Forelimb muscle (tissue), 1 donor: ENCODE measurements at regions not wholly inside any gene's neighbourhood (a gene's known extent, or its start where the extent isn't known, plus 50 kb on each side); places are given as distances from the start of the nearest gene placed in this dataset.

Experiments used
- DNase-seq: peaks from one replicate; pipeline ENCODE4 v3.0.0-alpha.2; 2013; ENCODE audit warnings: low read depth

DNA sequence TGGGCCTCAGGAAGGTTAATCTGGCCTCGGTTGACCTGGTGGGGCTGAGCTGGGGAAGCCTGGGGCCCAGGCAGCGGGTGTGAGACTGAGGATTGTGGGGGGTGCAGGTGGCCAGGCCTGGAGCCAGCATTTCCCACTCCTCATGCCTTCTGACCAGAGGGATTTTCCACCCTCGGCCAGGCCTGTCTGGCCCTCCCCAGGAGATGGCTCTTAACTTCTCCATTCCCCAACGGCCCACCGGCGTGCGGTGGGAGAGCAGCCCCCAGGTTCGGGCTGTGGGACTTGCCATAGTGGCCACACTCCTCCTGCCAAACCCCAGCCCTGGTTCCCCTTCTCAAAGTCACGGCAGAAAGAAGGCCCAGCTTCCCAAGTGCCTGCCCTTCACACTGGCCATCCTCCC, 126.5 kb upstream of the RUNX3 start:
- no peak for DNase-seq

DNA sequence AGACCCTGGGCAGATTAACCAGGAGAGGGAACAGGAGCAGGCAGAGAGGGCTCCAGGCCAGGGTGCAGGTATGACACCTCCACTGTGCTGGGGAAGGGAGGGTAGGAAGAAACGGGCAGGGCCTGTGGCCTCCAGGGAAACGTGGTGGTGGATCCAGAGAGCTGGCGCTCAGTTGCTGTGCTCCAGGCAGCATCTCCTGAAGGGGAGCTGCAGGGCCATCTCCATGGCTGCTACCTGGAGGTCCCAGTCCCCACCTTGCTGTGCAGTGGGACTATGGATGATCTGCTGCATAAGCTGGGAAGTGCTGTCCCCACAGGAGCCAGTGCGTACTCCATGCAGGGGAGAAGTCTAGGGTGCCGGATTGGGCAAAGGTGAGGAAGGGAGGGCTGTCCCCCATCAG, 125.9 kb upstream of the RUNX3 start:
- no peak for DNase-seq

DNA sequence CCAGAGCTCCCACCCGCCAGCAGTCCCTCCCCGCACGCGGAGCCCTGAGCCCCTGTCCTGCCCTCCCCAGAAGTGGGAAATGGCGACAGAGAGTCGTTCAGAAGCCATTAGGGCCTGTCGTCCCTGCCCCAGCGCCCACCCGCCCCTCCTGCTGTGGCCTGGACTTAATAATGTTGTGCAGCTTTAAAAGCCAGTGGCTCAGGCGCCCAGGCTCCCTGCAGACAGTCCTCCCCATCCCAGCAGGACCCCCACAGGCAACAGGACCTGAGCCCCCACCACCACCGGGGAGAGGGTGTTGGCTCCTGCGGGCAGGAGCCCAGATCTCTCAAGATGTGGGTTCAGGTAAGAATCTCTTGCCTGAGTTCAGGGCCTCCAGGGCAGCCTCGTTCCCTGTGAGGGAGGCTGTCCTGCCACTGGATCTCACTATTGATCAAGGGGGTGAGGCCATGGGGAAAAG, 125.3 kb upstream of the RUNX3 start:
- DNase-seq: no peak

DNA sequence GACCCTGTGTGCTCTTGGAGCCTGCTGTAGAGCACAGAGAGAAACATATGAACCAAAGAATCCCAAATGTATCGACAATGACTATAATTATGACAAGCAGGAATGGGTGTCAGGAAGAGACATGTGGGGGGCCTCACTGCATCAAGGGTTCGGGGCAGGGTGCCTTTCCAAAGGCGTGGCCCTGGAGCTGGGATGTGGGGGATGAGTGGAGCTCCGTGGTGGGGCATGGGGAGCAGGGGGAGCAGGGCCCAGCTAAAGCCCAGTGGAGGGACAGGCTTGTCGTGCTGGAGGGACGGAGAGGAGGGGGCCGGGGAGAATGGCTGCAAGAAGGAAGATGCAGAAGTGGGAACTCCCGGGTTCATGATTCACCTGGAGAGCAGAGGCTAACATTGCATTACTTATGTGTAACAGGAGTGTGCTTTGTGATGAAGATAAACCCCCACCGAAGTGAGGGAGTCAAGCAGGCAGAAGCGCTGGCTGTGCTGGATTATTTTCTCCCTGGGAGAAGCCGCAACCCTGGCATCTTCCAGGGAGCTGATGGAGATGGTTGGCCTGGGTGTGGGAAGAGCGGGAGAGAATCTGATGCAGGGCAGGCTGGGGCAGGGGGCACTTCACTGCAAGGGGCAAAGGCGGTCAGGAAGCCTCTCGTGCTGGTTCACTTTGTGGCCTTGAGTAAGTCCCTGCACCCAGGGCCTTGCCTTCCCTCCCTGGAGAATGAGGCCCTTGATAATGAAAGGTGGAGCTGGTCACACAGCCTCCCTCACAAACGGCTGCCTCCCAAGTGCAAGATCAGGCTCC, 124.6 kb upstream of the RUNX3 start:
- no peak for DNase-seq

DNA sequence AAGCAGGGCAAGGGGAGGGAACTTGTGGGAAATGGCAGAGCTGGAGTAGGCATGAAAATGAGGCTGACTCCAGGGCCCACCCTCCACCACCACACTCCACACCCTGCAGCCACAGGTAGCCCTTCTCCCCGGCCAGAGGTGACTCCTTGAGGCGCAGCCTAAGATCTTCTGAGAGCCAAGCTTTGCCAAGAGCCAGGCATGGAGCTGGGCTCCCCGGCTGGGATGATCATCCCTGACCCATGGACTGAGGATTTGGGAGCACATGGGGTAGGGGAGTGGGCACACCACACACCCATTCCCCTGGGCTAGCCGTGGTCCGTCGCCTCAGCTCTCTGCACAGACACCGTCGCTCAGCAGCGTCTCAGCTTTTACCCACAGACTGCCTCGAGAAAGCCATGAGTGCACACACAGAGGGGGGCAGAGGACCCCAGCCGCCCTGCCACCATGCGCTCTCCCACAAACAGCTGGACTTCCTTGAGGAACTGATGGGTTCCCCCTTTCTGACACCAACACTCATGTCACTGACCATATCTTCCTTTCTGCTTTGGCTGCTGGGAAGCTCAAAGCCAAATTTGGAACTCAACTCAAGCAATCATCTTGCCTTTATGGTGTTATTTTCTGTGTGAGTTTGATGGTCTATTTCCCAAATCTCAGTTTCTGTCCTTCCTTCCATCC, 123.6 kb upstream of the RUNX3 start:
- no peak for DNase-seq

DNA sequence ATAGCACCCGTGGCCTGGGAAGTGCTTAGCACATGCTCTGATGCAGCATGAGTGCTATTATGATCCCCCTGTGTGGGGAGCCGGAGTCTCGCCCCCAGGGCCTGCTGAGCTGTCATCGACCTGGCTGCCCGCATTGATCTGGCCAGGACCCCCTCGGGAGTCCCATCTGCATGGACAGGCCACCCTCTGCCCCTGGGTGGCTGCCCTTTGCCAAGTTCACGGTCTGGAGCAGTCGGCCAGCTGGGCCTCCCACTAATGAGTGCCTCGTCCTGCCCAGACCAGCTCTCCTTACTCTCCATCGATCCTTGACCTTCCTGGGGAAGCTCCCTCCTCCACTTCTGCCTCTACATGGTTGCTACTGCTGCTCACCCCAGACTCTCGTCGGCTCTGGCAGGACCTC, 121.8 kb upstream of the RUNX3 start:
- no peak for DNase-seq

DNA sequence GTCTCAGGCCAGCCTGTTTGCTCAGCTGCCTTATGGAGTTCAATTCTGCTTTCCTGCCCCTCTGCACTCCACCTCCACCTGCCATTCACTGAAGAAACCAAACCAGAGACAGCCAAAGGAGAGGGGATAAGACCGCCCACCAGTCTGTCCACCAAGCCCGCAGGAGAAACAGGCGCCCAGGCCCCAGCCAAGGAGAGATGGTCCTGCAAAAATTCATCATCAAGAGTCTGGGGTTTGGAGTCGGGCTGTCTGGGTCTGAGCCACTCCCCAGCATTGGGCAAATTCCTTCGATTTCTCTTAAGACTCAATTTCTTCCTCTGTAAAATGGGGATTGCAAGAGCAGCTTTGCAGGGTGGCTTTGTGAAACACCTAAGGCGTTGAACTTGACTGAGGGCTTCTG, 121.4 kb upstream of the RUNX3 start:
- no peak for DNase-seq

DNA sequence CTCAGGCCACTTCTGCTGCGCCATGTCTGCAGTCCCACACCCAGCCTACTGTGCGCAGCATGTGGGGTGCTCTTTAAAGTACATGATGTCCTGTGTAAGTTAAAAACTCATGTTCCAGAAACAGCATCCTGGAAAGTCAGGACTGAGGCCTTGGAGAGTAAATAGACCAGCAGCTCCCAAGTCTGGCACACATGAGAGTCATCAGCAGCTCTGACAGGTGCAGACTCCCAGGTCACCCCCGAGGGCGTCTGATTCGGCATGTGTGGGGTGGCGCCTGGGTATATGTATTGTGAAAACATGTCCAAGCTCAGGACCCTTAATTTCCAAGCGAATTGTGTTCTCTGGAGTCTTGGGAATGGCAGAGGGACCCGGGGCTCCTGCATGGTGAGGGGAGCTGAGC, 120.1 kb upstream of the RUNX3 start:
- DNase-seq: no peak

DNA sequence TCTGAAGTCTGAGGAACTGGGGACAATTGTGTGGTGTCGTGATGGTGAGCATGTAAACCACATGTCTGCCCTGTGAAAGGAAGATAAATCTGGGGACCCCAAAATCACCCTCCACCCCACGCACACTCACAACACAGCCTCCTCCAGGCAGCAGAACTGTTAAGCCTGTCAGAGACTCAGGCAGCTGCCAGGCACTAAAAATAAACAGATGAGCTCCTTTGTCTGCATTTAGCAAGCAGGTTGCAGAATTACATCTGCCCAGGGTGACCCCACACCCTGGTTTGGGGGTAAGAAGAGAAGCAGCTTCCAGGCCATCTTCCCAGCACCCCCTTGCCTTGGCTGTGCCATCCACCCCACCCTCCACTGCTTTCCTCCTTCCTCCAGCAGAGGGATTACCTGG, 119.1 kb upstream of the RUNX3 start:
- no peak for DNase-seq

DNA sequence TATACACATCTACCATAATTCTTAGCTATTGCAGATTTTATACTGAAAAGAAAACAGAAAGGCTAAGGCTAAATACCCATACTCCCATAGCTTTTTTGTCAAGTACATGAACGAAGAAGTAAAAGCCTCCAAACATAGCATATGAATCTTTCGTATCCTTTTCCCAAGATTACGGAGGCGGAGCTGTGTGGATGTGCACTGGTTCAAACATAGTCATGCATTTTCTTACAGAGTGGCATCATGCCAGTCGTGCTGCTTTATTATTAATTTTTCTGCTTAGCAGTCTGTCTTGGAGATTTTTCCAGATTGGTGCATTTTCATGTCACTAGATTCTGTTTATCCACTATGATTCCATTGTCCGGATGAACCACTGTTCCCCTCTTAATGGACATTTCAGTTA, 118.7 kb upstream of the RUNX3 start:
- DNase-seq: no peak

DNA sequence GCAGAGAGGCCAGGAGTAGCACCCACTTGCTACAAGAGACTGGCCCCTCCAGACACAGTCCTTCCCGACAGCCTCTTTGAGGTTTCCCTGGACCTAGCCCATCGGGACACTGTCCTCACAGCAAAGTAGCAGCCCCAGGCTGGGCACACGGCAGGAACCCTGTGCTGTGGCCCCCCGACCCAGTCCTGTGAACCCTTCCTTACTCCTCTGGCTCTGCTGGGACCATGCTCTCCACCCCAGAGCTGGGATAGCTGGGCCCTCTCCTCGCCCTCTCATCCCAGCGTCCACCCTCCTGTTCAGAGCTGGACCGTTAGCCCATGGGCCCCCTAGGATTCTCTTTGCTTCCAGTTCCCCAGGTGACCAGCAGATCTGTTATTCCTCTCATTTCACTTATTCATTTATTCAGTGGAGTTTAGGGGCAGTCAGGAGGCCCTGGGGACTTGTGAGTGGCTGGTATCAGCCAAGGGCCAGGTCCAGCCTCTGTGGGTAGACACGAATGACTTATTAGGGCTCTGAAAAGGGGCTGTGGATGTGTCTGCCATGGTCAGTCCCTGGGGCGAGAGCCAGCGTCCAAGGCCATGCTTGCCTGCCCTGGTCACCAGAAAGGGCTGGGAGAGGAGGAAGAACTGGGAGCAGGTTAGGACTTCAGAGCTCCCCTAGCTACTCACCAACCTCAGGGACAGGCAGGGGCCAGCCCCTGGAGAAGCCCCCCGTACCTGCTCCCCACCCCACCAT, 117.6 kb upstream of the RUNX3 start:
- no peak for DNase-seq

DNA sequence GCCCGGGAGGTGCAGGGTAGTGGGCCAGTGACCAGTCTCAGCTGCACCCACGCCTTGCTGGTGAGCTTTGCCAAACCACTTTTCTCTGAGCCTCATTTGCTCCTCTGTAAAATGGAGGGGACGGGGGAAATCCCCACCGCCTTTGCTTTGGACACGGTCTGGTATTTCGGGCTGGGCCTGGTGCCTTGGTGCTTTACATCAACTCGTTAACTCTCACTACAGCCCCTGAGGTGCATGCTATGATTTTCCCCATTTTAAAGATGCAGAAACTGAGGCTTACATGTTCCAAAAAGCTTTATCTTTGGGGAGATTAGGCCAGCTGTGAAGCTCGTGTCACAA, 116.1 kb upstream of the RUNX3 start:
- DNase-seq: no peak

DNA sequence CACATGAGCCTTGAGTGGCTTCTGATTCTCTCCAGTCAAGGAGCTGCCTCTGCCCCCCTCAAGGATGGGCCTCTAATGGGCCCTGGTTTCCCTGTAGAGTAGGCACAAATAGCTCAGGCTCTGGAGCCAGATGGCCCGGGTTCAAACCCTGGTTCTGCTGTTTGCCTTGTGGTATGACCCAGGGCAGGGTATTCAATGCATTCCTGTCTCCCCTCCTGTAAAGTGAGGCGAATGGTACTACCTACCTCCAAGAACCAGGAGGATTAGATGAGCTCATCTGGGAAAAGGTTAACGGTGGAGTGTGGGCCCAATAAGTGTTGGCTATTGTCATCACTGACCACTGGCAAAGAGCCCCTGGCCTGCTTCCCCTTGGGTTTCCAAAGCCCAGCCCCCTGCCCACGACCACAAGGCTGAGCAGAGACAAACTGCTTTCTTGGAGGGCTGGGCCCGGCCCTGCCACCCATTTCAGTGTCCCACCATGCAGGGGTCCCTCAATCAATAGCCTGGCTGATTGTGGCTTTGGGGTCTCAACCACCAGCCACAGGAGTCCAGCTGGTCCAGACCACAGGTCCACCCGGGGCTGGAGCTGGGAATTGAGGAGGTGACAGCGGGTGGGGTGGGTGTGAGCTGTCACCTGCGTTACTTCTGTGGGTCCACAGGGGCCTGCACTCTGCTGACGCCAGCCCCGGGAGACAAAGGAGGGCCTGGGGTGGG, 115.6 kb upstream of the RUNX3 start:
- DNase-seq: no peak

DNA sequence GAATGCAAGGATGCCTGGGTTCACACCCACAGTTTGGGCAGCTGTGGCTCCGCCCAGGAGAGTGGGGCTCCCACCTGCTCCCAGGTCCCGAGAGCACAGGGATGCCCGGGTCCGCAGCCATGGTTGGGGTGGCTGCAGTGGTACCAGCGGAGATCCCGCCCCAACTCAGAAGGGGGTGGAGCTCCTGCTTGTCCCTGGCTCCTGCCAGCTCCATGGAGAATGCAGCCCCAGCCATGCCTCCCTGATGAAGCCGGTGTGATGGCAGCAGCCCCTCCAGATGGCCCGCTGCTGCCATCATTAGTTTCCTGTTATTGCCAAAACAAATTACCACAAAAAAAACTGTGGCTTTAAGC, 113.1 kb upstream of the RUNX3 start:
- DNase-seq: no peak

DNA sequence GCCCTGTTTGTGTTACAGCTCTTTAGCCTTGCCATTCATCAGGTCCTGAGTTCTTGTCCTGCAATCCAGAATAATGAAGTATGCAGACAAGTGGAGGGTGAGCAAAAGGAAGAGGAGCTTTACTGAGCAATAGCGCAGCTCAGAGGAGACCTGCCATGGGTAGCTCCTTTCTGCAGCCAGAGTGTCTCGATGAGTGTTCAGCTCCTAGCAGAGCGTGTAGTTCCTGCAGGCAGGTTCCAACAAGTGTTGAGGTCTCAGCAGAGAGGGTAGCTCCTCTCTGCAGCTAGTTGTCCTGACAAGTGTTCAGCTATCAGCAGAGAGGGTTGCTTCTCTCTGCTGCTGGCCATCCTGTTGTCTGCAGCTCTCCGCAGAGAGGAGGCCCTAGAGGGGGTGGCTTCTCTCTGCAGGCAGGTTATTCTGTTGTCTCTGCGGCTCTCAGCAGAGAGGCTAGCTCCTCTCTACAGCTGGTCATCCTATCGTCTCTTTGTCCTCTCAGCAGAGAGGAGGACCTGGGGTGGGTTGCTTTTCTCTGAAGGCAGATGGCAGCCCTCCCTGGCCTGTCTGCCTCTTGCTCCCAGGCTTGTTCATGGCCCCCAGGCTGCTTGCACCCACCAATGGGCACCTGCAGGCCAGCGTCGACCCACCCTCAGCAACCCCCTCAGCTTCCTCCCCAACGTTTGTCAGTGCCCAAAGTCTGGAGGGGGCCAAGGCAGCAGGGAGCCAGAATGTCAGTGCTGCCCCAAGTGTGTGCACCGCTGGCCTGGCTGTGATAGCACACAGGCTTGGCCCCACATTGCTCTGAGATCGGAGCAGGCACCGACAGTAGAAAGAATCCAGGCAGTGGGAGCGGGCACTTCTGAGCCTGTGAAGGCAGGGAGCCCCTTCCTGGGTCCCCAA, 112.5 kb upstream of the RUNX3 start:
- DNase-seq: no peak

DNA sequence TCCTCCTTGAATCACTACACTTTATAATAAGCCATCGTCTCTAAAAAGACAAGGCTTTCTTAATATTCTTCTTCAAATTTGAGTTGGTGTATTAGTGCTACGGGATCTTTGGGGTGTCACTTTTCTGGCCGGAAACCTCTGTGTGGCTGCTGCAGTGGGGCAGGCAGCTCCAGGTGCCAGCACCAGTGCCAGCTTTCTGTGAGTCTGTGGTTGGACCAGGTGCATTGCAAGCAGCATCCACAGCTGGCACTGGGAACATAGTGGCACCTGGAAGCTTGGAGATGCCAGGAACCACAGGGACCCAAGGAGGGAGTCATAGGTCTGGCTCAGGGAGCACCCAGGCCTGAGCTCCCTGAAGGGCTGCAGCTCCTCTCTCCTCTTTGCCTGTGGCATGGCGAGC, 111.8 kb upstream of the RUNX3 start:
- DNase-seq: no peak

DNA sequence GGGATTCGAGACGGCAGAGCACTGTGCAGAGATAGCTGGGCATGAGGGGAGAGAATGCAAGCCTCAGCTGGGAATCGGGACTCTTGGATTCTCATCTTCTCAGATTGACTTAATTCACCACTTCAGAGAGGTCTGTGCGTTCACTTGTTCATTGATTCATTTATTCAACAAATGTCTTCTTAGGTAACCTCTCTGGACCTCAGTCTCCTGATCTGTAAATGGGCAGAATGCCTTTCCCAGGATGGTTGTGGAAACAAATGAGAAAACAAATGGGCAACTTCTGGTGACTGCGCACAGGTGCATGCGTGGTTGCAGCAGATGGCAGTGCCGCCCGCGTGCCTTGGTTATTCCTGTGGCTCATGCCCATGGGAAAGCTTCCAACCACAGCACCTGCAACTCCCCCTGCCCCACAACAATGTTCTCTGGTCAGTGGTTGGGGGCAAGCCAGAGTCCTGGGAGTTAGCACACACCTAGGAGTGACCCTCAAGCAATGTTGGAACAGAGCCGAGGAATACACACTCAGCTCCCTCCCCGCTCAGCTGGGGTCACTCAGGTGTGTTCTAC, 110.1 kb upstream of the RUNX3 start:
- DNase-seq: no peak

DNA sequence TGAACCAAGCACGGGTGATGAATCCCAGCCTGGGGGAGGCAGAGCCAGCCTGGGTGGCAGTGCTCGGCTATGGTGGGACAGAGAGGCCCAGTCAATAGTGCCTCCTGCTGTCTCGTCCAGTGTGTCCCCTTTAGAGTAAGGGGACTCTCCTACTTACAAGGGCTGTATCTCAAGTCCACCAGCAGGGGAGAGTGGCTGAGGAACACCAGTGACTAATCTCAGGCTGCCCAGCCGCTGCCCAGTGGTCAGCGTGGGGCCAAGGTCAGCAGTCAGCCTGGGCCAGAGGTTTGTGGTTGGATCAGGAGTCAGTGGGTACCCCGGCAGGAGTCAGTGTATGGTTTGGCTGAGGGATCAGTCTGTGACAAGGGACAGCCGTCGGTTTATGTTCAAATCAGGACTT, 109.2 kb upstream of the RUNX3 start:
- no peak for DNase-seq

DNA sequence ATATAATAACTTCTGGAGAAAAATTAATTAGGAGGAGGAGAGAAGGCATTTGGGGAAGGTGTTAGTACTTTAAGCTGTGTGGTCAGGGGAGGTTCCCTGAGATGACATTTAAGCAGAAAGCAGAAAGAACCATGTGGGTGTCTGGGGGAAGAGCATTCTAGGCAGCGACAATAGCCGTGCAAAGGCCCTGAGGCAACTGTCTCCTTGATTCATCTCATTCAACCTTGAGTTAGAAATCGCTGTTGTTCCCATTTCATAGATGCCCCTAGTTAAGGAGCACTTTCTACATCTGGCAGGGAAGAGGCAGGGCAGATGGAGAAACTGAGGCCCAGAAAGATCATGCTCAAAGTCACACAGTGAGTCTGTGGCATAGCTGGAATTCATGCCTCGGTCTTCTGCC, 108.6 kb upstream of the RUNX3 start:
- DNase-seq: no peak

DNA sequence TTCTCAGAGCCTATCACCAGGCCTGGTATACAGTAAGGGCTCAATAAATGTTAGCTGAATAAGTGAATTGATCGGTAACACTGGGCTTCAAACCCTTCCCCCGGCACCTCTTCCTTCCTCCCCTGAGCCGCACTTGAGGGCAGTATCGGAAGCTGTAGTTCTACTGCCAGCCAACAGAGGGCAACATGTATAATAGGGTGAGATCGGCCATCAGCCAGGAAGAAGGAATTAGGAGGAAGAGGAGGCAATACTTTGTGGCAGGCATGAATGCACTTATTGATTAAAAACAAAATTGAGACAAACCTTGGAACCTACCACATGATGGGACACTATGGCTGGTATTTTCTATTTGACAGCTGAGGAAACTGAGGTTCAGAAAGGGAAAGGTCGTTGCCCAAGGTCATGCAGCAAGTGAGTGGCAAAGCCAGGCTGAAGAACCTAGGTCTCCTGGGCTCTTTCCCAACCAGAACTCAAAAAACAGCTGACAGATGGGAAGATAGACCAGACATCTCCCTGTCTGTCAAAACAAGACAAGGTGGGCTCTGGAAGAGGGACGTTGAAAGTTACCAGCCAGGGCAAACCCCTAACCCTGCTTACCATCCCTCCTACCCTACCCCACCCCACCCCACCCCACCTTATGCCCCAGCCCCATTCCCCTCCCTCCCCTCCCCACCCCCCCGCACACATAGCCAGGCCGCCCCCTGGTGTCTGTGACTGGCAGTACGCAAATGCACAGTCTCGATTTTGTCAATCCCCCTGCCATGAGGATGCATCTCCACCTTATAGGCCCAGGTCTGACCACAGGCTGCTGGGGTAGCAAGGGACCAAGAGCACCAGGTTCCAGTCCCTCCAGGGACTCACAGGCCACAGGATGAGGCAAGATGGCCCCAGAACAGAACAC, 107.3 kb upstream of the RUNX3 start:
- DNase-seq: no peak
